DMS 273 (cell line): ENCODE measurements at regions not wholly inside any gene's neighbourhood (a gene's known extent, or its start where the extent isn't known, plus 50 kb on each side); places are given as distances from the start of the nearest gene placed in this dataset.
"Not testable (repeated sequence)": the region's sequence is repeated elsewhere in the genome, so short reads cannot be mapped to it uniquely, and the experiment has no call there.

Experiments used
- DNase-seq: peaks from one replicate; lab custom pipeline; 2025; ENCODE audit not compliant: unreplicated experiment; lab: John Stamatoyannopoulos, UW

- no peak for DNase-seq
Measured at GRCh38 chr2:107430596-107431266, 396.0 kb upstream of the RGPD4 start.

DNA sequence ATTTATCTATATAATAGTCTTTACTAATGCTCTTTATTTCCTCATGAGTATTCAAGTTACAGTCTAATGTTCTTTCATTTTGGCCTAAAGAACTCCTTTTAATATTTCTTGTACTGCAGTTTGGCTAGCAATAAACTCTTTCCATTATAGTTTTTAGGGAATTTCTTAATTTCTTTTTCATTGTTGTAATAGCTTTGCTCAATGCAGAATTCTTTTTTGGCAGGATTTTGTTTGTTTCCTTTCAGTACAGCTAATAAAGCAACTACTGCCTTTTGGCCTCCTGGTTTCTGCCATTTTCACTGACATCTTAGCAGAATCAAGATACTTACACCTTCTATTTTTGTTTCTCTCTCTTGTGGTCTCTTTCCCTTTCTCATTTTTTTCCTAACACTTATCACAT, 390.4 kb upstream of the RGPD4 start:
- DNase-seq: no peak

DNA sequence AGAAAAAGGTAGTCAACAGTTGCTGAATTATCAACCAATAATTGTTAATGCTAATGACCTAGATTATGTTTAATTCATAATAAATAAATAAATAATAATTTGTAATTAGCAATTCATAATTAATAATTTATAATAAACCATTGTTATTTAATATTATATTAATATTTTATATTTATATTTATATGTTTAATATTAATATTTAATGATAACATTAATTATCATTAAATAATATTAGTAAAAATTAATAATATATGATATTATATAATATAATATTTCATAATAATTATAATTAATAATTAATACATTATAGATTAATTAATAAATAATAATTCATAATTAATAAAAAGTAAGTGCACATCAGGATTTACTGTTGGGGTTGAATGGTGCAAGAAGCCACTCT, 389.4 kb upstream of the RGPD4 start:
- DNase-seq: no peak

DNA sequence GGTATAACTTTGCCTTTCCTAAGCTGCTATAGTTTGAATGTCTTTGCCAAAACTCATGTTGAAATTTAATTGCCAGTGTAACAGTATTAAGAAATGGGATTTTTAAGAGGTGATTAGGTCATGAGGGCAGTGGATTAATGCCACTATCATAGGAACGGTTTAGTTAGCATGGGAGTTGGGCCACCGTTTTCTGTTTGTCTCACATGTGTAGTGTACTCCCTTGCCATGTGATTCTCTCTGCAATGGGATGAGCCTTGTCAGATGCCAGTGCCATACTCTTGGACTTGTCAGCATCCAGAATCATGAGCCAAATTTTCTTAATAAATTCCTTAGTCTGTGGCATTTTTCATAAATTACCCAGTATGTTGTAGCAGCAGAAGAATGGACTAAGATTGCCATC, 388.9 kb upstream of the RGPD4 start:
- DNase-seq: no peak

DNA sequence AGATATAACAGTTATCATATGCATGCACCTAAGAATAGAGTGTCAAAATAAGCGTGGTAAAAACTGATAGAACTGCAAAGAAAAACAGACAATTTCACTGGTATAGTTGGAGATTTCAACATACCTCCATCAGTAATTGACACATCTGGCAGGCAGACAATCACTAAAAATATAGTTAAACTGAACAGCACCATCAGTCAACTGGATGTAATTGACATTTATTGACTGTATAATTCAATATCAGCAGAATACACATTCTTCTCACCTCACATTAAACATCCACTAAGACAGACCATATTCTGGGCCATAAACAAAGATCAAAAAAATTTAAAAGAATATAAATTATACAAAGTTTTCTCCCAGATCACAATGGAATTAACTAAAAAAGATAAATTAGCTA, 378.5 kb upstream of the RGPD4 start:
- DNase-seq: no peak

GRCh38 chr2:107461301-107461700, 365.4 kb upstream of the RGPD4 start:
- peak; percentile 37 for DNase-seq

GRCh38 chr2:107462181-107462580, 364.5 kb upstream of the RGPD4 start:
- peak; percentile 87 for DNase-seq

- DNase-seq: no peak
Measured at GRCh38 chr2:107466241-107466640, 360.5 kb upstream of the RGPD4 start.

- no peak for DNase-seq
Measured at GRCh38 chr2:107466984-107467773, 359.5 kb upstream of the RGPD4 start.

DNA sequence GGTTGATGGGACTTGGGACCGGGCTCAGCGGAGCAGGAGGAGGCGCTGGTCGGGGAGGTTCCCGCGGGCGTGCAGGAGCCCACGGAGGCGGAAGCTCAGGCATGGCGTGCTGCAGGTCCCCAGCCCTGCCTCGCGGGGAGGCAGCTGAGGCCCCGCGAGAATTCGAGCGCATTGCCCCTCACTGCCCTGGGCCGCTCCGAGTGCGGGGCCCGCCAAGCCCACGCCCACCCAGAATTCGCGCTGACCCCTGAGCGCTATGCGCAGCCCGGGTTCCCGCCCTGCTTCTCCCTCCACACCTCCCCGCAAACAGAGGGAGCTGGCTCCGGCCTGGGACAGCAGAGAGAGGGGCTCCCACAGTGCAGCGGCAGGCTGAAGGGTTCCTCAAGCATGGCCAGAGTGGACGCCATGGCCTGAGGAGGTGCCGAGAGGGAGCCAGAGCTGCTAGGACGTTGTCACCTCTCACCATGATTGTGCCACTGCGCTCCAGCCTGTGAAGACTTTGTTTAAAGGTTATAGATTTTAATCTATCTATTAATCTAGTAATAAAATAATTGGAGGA, 357.2 kb upstream of the RGPD4 start:
- DNase-seq: no peak

DNA sequence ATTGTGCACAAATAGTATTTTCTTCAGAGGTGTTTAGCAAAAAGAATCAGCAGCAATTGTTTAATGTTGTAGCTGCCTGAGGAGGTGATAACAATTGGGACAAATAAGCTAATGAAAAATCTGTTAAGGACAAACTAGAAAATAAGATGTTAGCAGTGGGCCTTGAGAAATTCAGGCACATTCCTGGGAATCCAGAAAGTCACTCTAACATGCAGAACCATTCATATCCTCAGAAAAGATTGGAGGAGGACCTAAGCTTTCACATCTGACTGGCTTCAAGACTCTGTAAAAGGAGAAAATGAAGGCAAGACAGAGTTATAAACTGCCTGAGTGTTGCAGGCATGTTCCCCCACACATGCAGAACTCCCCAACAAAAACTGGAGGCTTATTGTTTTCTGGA, 353.5 kb upstream of the RGPD4 start:
- DNase-seq: no peak

- DNase-seq: no peak
Measured at GRCh38 chr2:107475859-107476258, 350.8 kb upstream of the RGPD4 start.

GRCh38 chr2:107502539-107502938, 324.2 kb upstream of the RGPD4 start:
- no peak for DNase-seq

DNA sequence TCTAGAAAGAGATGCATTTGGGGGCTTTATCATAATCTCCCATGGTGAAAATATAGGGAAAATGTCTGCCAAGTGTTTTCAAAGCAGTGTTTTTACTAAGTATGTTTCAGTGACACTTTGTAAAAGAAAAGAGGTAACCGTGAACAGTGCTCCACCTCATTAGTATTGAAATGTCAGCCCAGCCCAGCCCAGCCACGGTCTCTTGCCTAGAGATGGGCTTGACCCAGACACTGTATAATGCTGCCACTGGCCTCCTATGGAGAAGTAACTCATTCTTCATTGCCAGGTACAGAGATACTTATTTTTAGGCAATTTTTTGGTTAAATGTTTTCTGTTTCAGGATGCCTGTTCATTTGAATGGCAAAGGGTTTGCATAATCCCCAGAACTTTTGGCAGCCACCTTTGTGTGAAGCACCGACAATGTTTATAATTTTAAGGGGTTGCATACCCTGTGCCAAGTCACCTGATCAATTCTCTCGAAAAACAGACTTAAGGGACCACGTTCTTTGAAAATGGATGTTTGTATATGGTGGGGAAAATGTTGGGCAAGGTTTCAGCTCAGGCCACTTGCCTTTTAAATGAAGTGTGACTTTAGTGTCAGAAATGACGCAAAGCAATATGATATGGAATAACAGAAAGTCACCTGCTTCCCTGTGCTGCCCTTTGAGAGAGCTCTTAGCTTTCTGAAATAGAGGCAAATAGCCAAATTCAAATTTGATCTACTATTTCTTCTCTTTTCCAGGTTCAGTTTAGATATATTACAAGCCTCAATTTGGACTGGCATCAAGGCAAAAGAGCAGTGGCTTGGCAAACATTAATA, 314.5 kb upstream of the RGPD4 start:
- DNase-seq: no peak

DNA sequence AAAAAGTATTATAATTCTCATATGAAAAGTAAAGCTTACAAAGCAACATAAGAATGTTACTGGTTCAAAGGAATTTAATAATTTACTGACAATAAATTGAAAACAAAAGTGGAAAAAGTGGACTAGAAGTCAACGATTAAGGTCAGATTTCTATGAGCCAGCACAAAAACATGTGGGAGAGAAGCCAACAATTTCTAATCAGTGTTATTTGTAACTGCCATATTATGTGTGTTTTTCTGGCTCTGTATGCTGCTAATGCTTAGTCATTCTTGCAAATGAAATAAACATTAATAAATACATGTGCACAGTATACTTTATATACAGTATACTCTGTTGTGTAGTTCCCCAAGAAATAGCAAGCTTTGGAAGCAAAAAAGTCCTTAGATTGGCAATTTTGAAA, 301.3 kb upstream of the RGPD4 start:
- DNase-seq: no peak

- peak; percentile 98 for DNase-seq
Measured at GRCh38 chr2:107529146-107529545, 297.5 kb upstream of the RGPD4 start.

- DNase-seq: peak; percentile 28
Measured at GRCh38 chr2:107530046-107530445, 296.6 kb upstream of the RGPD4 start.

DNA sequence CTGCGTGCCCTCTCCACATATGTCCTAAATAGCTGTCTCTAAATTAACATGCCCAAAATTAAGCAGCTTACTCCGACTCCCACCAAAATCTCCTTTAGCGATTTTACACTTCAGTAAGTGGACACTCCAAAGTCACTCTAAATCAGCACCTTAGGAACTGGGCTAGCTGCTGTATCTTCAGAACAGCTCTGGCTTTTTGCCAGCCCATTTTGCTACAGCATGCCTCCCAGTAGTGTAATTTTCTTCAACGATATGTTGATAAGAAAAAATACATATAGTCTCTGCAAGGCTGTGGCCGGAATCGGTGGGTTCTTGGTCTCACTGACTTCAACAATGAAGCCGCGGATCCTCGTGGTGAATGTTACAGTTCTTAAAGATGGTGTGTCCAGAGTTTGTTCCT, 291.8 kb upstream of the RGPD4 start:
- peak; percentile 10 for DNase-seq

DNA sequence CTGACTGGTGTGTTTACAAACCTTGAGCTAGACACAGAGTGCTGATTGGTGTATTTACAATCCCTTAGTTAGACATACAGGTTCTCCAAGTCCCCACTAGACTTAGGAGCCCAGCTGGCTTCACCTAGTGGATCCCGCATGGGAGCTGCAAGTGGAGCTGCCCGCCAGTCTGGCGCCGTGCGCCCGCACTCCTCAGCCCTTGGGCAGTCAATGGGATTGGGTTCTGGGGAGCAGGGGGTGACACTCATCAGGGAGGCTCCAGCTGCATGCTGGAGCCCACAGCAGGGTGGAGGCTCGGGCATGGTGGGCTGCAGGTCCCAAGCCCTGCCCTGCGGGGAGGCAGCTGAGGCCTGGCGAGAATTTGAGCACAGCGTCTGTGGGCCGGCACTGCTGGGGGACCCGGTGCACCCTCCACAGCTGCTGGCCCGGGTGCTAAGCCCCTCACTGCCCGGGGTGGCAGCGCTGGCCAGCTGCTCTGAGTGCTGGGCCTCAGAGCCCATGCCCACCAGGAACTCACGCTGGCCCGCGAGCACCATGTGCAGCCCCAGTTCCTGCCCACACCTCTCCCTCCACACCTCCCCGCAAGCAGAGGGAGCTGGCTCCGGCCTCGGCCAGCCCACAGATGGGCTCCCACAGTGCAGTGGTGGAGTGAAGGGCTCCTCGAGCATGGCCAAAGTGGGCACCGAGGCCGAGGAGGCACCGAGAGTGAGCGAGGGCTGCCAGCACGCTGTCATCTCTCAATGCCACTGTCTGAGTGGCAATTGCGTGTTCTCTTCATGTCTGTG, 290.6 kb upstream of the RGPD4 start:
- DNase-seq: not testable (repeated sequence)

DNA sequence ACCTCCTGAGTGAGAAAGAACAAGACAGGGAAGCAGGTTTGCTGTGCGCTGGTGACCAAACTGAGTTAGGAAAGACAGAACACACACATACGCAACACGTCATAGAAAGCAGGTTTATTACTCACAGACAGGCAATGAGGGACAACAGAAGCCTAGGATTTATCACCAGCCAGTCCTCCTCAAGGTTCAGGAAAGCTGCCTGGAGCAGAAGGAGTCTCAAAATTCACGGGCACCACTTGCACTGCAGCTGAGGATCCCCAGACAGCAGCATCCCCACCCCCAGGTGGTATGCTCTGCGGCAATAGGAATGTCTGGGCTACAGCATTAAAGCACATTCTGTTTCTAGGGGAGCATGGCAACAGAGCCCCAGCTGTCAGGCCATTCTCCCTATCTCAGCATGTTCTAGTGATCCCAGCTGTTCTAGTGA, 284.4 kb upstream of the RGPD4 start:
- DNase-seq: peak; percentile 89

DNA sequence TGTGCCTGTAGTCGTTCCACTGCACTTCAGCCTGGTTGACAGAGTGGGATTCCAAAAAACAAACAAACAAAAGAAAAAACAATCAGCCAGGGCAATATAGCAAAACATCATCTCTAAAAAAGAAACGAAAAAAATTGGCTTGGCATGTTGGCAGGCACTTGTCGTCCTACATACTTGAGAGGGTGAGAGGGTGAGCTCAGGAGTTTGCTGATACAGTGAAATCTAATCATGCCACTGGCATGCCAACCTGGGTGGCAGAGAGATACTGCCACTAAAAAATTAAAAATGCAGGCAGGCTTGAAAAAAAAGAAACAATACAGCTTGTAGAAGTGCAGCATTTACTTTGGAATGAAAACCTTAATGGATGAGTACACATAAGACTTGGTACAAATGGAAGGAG, 282.9 kb upstream of the RGPD4 start:
- no peak for DNase-seq
